Endothelial cell of umbilical vein (primary cell): ENCODE measurements at regions not wholly inside any gene's neighbourhood (a gene's known extent, or its start where the extent isn't known, plus 50 kb on each side); places are given as distances from the start of the nearest gene placed in this dataset.

Source experiments
- BruUV-seq: library from RNA; stranded (reverse); fragments of 400-500 nt; replicated peaks from 2 replicates; lab custom pipeline; 2021; lab: Mats Ljungman, UMichigan
- CTCF ChIA-PET: fragments of 300-600, 350-600 bp; sonication (Branson Sonifier 250); formaldehyde crosslinking; loops from one replicate; lab custom pipeline; 2021; ENCODE audit warnings: antibody characterized with exemption, inconsistent platforms; lab: Charles Lee
- POLR2A ChIA-PET: fragments of 300-600, 350-600 bp; sonication (Branson Sonifier 250); formaldehyde crosslinking; loops from one replicate; lab custom pipeline; 2021; ENCODE audit warnings: antibody characterized with exemption, inconsistent platforms; lab: Charles Lee
- DNase-seq: peaks from one replicate; pipeline ENCODE4 v3.0.0-alpha.2; 2011; ENCODE audit warnings: low read depth, low spot score
- FAIRE-seq: peaks from 2 replicates; lab custom pipeline; 2011; peaks lifted over from hg19 to GRCh38; lab: Jason Lieb, UNC
- H2AFZ ChIP-seq: 2 replicates; pipeline ENCODE4 v1.6.0; 2012; ENCODE audit warnings: low read depth, low read length, control low read depth, inconsistent platforms
- H3K27ac ChIP-seq: 2 replicates; pipeline ENCODE4 v1.5.1; 2011; ENCODE audit warnings: low read depth, mild to moderate bottlenecking, control low read depth, low read length, moderate library complexity; ENCODE audit not compliant: insufficient read depth
- H3K27me3 ChIP-seq, 2 experiments: 2 replicates each; pipeline versions ENCODE4 v1.6.0 to v1.6.1; 2011; ENCODE audit warnings: low read length in 2 of 2, mixed read lengths in 1 of 2; ENCODE audit not compliant: control insufficient read depth in 2 of 2, insufficient read depth in 2 of 2
- H3K36me3 ChIP-seq, 2 experiments: 2 replicates in 1 of 2; 3 replicates in 1 of 2; pipeline ENCODE4 v1.5.1; 2011; ENCODE audit warnings: low read length in 2 of 2, mild to moderate bottlenecking in 1 of 2, moderate library complexity in 1 of 2; ENCODE audit not compliant: control insufficient read depth in 2 of 2, insufficient read depth in 2 of 2; ENCODE audit errors: extremely low read depth in 1 of 2
- H3K4me1 ChIP-seq: 3 replicates; pipeline ENCODE4 v1.5.1; 2011; ENCODE audit warnings: mild to moderate bottlenecking, low read length; ENCODE audit not compliant: control insufficient read depth, insufficient read depth; ENCODE audit errors: extremely low read depth
- H3K4me2 ChIP-seq: 2 replicates; pipeline ENCODE4 v1.6.1; 2011; ENCODE audit warnings: low read length, control low read depth, mixed read lengths; ENCODE audit not compliant: insufficient read depth
- H3K4me3 ChIP-seq, 3 experiments: fragments of 200-600 bp in 1 of 3; sonication (generic), shearing (Covaris generic) in 1 of 3; replicated peaks in 1 of 3; 2 replicates each; pipeline ENCODE4 v1.5.1; 2011 to 2016; ENCODE audit warnings: control low read depth in 3 of 3, low read length in 3 of 3, mild to moderate bottlenecking in 2 of 3, inconsistent platforms in 1 of 3, low read depth in 1 of 3, moderate library complexity in 1 of 3; ENCODE audit not compliant: insufficient read depth in 1 of 3
- H3K79me2 ChIP-seq: 2 replicates; pipeline ENCODE4 v1.6.0; 2012; ENCODE audit warnings: low read length, inconsistent platforms; ENCODE audit not compliant: control insufficient read depth, insufficient read depth
- H3K9ac ChIP-seq: replicated peaks from 2 replicates; pipeline ENCODE3; 2011; ENCODE audit warnings: low read length, control low read depth; ENCODE audit not compliant: insufficient read depth; ENCODE audit errors: extremely low read depth
- H3K9me1 ChIP-seq: replicated peaks from 3 replicates; pipeline ENCODE4 v1.6.0; 2011; ENCODE audit warnings: mild to moderate bottlenecking, low read length; ENCODE audit not compliant: control insufficient read depth, insufficient read depth; ENCODE audit errors: extremely low read depth
- H3K9me3 ChIP-seq: replicated peaks from 2 replicates; pipeline ENCODE4 v1.5.1; 2012; ENCODE audit warnings: low read length, inconsistent platforms; ENCODE audit not compliant: control insufficient read depth, insufficient read depth
- H4K20me1 ChIP-seq: replicated peaks from 2 replicates; pipeline ENCODE3; 2011; ENCODE audit warnings: mild to moderate bottlenecking, low read length; ENCODE audit not compliant: control insufficient read depth, insufficient read depth; ENCODE audit errors: extremely low read depth
- EZH2 ChIP-seq: IDR thresholded peaks from 2 replicates; pipeline ENCODE4 v1.6.1; 2012; ENCODE audit warnings: borderline replicate concordance, low read depth, mild to moderate bottlenecking, moderate library complexity, low read length, inconsistent platforms; ENCODE audit not compliant: severe bottlenecking
- FOS ChIP-seq: IDR thresholded peaks from 2 replicates; pipeline ENCODE4 v1.6.1; 2011; ENCODE audit warnings: mild to moderate bottlenecking, low read length, moderate library complexity, borderline replicate concordance; ENCODE audit not compliant: insufficient read depth
- GATA2 ChIP-seq: IDR thresholded peaks from 2 replicates; pipeline ENCODE4 v1.7.0; 2011; ENCODE audit warnings: low read depth, mild to moderate bottlenecking, moderate library complexity, mixed read lengths, low read length; ENCODE audit not compliant: insufficient read length, insufficient read depth
- JUN ChIP-seq: IDR thresholded peaks from 2 replicates; pipeline ENCODE4 v1.6.1; 2011; ENCODE audit warnings: borderline replicate concordance, low read depth; ENCODE audit not compliant: insufficient read length, insufficient read depth
- MAX ChIP-seq: IDR thresholded peaks from 2 replicates; pipeline ENCODE4 v1.6.1; 2011; ENCODE audit not compliant: insufficient read depth, insufficient read length
- MYC ChIP-seq: IDR thresholded peaks from one replicate; pipeline ENCODE4 v1.6.1; 2011; ENCODE audit warnings: mild to moderate bottlenecking, low read depth, low read length
- POLR2A ChIP-seq: IDR thresholded peaks from 2 replicates; pipeline ENCODE4 v1.6.1; 2012; ENCODE audit warnings: low read depth, mild to moderate bottlenecking, control low read depth, low read length
- POLR2AphosphoS5 ChIP-seq: IDR thresholded peaks from 2 replicates; pipeline ENCODE4 v1.6.1; 2012; ENCODE audit warnings: low read depth, mild to moderate bottlenecking, control low read depth, low read length, moderate library complexity; ENCODE audit not compliant: insufficient read depth
- dilution Hi-C: fragments of 300-500 bp; cut with MboI; formaldehyde crosslinking; loops from one replicate; pipeline ENCODE4 v1.15.0; 2019; ENCODE audit warnings: low sequenced_read_pairs; ENCODE audit not compliant: extremely low pct_ligation_motif_present
- intact Hi-C: fragments of 100-400 bp; cut with micrococcal nuclease; formaldehyde crosslinking; loops from one replicate; pipeline ENCODE4 v1.10.0; 2022
- TF ChIP-seq, protein P1 (sequence below), 2 donors: IDR thresholded peaks; 1 replicate in 1 of 2; 2 replicates in 1 of 2; pipeline ENCODE4 v1.5.1; 2011; ENCODE audit warnings: low read length in 2 of 2, mild to moderate bottlenecking in 2 of 2, moderate library complexity in 2 of 2, control low read depth in 1 of 2, inconsistent platforms in 1 of 2, low read depth in 1 of 2; ENCODE audit not compliant: insufficient read depth in 1 of 2; ENCODE audit errors: extremely low read depth in 1 of 2

- no peak for TF ChIP-seq GATA2
- no peak for TF ChIP-seq POLR2A
- TF ChIP-seq POLR2AphosphoS5, result no peak
- no peak for TF ChIP-seq JUN
- TF ChIP-seq FOS, result no peak
- TF ChIP-seq, protein P1, sequence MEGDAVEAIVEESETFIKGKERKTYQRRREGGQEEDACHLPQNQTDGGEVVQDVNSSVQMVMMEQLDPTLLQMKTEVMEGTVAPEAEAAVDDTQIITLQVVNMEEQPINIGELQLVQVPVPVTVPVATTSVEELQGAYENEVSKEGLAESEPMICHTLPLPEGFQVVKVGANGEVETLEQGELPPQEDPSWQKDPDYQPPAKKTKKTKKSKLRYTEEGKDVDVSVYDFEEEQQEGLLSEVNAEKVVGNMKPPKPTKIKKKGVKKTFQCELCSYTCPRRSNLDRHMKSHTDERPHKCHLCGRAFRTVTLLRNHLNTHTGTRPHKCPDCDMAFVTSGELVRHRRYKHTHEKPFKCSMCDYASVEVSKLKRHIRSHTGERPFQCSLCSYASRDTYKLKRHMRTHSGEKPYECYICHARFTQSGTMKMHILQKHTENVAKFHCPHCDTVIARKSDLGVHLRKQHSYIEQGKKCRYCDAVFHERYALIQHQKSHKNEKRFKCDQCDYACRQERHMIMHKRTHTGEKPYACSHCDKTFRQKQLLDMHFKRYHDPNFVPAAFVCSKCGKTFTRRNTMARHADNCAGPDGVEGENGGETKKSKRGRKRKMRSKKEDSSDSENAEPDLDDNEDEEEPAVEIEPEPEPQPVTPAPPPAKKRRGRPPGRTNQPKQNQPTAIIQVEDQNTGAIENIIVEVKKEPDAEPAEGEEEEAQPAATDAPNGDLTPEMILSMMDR (IDR thresholded peaks at IDR 0.05; ENCODE audit: extremely low read depth in 1 of 2, insufficient read depth in 1 of 2, low read depth in 1 of 2, low read length in 2 of 2), result no peak
- TF ChIP-seq MYC, result no peak
- no peak for TF ChIP-seq MAX
- no peak for TF ChIP-seq EZH2
- ChIA-PET POLR2A (no interaction called here), CTCF (interaction anchor here (1.0 to 1.8 kb wide), 2 partner anchors 74 to 122 kb away, joined by 3 to 9 read pairs; no protein-coding TSS in a partner anchor)
- DNase-seq, result no peak
- H2AFZ ChIP-seq, result no peak overlapping the region
- no TSS peak for BruUV-seq
- no peak overlapping the region for H3K4me2 ChIP-seq
- peaks cover 12 to 22% of the 10 kb centered on the region in 2 experiments for H3K27me3 ChIP-seq
- H3K9me3 ChIP-seq, result no peaks in the 10 kb centered on the region
- intact Hi-C loops (no loop called here), dilution Hi-C loops (no loop called here)
- no peak overlapping the region for H3K9ac ChIP-seq
- H3K4me3 ChIP-seq, result no peak overlapping the region
- no peak overlapping the region for H3K27ac ChIP-seq
- H4K20me1 ChIP-seq, result no peaks in the 10 kb centered on the region
- no peaks in the 10 kb centered on the region for H3K9me1 ChIP-seq
- no peaks in the 10 kb centered on the region for H3K79me2 ChIP-seq
- no peak for FAIRE-seq
- H3K4me1 ChIP-seq, result no peaks in the 10 kb centered on the region
- no peaks in the 10 kb centered on the region for H3K36me3 ChIP-seq
These were observed 85.3 kb downstream of the LYZL1 start for GRCh38 chr10:29374162-29374561.
